ENCODE measurements at regions not wholly inside any gene's neighbourhood (a gene's known extent, or its start where the extent isn't known, plus 50 kb on each side); places are given as distances from the start of the nearest gene placed in this dataset.

DNA sequence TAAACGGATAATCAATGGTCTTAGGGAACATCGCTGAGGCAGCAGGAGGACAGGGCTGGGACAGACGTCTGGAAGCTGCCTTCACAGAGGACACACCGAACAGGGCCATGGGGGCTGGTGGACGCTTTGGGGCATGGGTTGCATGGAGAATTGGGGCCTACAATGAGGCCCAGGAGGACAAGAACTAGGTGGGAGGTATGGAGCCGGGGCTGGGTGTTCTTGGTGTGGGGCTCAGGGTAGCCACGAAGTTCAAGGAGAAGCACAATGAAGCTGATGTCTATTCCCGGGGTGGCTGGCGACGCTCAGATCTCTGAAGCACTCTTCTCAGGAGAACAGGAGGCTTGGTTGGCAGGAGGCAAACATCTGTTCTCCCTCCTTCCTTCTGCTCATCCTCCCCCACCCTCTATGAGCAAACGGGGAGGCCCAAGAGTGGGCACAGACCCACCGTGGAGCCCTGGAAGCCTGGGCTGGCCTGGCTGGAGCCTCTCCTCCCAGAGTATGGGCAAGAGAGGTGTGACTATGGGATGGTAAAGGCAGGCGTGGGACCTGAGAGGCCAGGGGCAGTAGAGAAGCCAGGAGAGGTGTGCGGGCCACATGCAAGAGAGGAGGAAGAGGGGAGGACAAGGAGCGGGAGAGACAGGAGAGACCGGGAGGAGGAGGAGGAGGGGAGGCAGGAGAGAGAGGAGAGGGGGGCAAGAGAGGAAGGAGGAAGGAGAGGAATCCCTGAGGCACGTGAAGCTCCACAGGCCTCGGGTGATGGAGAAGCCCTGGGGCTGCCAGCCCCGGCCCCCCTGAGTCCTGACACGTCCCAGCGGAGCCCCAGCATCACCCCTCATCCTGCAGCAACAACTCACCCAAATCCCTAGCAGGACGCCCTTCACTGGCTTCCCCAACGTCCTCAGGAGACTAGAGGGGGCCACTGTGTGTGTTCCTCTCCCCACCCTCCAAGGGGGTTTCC lies 159.1 kb downstream of the OLFM1 start:
- no peak overlapping the region for H3K4me3 Mint-ChIP-seq
- no peaks in the 10 kb centered on the region for H3K4me1 Mint-ChIP-seq (ENCODE audit: low read depth)
- H3K36me3 Mint-ChIP-seq (ENCODE audit: low read depth): no peaks in the 10 kb centered on the region
- H3K27ac Mint-ChIP-seq: no peak overlapping the region
- H3K9me3 Mint-ChIP-seq: no peaks in the 10 kb centered on the region
- no peaks in the 10 kb centered on the region for H3K27me3 Mint-ChIP-seq (ENCODE audit: low read depth)

DNA sequence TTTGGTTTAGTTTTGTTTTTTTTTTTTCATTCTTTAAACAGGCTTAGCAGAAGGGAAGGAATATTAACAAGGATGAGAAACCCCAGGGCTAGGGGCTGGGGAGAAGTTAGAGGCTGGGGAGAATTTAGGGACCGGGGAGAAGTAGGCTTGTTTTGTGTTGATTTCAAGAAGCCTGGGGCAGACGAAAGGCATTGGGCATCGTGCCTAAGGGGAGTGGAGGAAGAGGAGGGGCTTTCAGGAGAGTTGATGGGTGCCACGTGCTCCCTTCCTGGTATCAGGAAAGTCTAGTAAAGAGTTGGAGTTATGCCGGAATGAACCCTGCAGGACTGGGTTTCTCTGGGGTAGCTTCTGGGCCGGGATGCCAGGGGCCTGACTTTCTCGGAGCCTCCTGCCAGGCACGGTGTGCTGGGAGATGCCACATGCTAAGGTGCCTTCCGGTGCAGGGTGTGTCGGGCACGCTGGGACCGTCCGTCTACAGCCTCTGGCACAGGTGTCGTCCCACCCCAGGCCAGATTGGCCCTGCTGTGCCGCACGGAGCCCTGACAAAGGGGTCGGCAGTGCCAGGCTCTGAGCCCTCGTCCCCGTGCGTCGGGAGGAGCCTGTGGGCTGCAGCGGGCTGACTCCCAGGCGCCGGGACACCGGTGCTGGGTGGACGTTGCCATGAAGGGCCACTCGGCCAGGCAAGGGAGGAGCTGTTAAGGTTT lies 159.9 kb downstream of the OLFM1 start:
- no peak overlapping the region for H3K27ac Mint-ChIP-seq
- no peak overlapping the region for H3K4me3 Mint-ChIP-seq
- no peaks in the 10 kb centered on the region for H3K36me3 Mint-ChIP-seq (ENCODE audit: low read depth)
- no peaks in the 10 kb centered on the region for H3K27me3 Mint-ChIP-seq (ENCODE audit: low read depth)
- no peaks in the 10 kb centered on the region for H3K9me3 Mint-ChIP-seq
- no peaks in the 10 kb centered on the region for H3K4me1 Mint-ChIP-seq (ENCODE audit: low read depth)

DNA sequence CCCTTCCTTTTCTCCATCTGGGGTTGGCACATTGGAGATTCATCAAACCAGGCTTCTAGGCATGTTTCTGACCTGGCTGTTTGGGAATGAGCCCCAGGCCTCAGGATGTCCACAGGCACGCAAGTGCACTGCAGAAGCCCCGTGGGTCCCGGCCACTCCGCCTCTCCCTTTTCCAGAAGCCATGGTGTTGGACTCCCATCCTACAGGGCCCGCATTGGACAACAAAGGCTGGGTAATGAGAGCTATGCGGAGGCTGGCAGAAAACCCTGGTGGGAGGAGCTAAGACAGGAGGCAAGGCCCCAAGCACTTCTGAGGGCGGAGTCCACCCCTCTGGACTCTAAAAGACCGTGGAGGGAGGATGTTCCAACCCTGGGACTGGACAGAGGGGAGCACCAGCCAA lies 160.6 kb downstream of the OLFM1 start:
- Mint-ChIP-seq H3K36me3 (ENCODE audit: low read depth) (no peaks in the 10 kb centered on the region), H3K9me3 (no peaks in the 10 kb centered on the region), H3K27me3 (ENCODE audit: low read depth) (no peaks in the 10 kb centered on the region), H3K4me1 (ENCODE audit: low read depth) (no peaks in the 10 kb centered on the region), H3K4me3 (no peak overlapping the region), H3K27ac (no peak overlapping the region)

DNA sequence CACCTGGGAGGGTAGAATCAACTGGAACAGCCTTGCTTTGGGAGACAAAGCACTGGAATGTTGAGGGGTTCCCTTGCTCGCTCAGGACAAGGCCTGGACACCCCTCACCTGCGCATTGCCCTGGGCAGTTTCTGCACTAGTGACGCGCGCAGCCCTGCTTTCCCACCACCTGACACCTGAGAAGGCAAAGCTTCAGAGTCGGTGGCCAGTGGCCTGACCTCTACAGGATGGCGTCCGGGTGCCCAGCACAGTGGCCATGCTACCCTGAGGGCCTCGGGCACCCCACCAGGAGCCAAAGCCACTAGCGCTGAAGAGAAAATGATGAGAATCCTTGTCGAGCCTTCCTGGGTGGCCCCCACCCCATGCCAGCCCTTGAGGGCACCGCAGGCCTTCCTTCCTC lies 161.3 kb downstream of the OLFM1 start:
- Mint-ChIP-seq H3K27me3 (ENCODE audit: low read depth) (no peaks in the 10 kb centered on the region), H3K4me3 (no peak overlapping the region), H3K27ac (no peak overlapping the region), H3K36me3 (ENCODE audit: low read depth) (no peaks in the 10 kb centered on the region), H3K4me1 (ENCODE audit: low read depth) (no peaks in the 10 kb centered on the region), H3K9me3 (no peaks in the 10 kb centered on the region)

DNA sequence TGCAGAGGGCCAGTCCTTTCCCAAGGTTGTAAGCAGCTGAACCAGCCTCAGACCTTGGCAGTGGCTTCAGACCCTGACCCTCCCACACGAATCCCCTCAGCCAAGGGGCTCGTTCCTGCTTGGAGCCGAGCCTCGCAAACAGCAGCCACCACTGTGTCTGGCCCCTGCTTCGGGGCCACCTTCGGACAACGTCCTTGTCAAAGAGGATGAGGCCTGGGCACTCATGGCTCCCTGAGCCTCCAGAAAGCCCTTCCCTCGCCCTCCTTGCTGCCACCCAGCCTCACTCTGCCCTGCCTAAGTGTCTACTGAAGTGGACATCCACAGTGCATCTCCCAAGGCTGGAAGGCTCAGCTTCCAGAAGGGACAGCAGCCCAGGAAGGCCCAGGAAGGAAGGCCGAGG lies 161.7 kb downstream of the OLFM1 start:
- Mint-ChIP-seq H3K27me3 (ENCODE audit: low read depth) (no peaks in the 10 kb centered on the region), H3K4me1 (ENCODE audit: low read depth) (no peaks in the 10 kb centered on the region), H3K4me3 (no peak overlapping the region), H3K27ac (no peak overlapping the region), H3K36me3 (ENCODE audit: low read depth) (no peaks in the 10 kb centered on the region), H3K9me3 (no peaks in the 10 kb centered on the region)

DNA sequence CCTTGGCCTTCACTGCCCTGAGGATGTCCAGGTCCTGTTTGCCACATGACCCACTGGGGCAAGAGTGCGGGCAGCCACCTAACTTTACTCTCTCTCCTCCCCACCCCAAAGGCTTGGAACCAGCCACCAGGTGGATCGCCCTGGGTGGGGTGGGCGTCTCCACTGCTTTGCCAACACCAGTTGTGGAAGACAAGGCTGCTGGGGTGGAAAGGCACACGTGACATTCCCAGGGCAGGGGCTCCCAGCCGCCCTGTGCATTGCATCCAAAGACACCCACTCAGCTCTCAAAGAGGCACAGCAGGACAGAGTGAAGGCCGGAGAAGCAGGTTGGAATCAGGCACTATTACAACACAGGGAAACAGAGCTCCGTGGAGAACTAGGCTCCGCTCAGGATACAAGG lies 162.2 kb downstream of the OLFM1 start:
- no peaks in the 10 kb centered on the region for H3K27me3 Mint-ChIP-seq (ENCODE audit: low read depth)
- no peak overlapping the region for H3K4me3 Mint-ChIP-seq
- H3K36me3 Mint-ChIP-seq (ENCODE audit: low read depth): no peaks in the 10 kb centered on the region
- H3K27ac Mint-ChIP-seq: no peak overlapping the region
- no peaks in the 10 kb centered on the region for H3K4me1 Mint-ChIP-seq (ENCODE audit: low read depth)
- H3K9me3 Mint-ChIP-seq: no peaks in the 10 kb centered on the region

DNA sequence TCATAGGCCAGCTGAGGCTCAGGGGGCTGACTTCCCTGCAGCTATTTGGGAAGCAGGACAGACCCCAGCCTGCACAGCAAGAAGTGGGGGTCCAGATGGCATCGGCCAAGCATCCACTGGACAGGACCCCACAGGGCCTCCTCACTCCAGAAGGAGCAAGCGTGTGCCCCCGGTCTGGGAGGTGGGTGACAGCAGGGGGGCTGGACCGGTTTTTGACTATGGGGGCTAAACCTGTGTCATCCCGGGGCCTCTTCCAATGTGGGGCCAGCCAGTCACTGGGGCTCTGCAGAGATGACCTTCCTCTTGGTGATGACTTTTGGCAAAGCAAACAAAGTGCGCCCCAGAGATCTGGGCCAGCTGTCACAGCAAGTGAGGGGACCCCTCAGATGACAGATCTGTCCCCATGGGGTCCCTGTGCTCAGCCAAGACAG lies 163.9 kb downstream of the OLFM1 start:
- no peaks in the 10 kb centered on the region for H3K36me3 Mint-ChIP-seq (ENCODE audit: low read depth)

DNA sequence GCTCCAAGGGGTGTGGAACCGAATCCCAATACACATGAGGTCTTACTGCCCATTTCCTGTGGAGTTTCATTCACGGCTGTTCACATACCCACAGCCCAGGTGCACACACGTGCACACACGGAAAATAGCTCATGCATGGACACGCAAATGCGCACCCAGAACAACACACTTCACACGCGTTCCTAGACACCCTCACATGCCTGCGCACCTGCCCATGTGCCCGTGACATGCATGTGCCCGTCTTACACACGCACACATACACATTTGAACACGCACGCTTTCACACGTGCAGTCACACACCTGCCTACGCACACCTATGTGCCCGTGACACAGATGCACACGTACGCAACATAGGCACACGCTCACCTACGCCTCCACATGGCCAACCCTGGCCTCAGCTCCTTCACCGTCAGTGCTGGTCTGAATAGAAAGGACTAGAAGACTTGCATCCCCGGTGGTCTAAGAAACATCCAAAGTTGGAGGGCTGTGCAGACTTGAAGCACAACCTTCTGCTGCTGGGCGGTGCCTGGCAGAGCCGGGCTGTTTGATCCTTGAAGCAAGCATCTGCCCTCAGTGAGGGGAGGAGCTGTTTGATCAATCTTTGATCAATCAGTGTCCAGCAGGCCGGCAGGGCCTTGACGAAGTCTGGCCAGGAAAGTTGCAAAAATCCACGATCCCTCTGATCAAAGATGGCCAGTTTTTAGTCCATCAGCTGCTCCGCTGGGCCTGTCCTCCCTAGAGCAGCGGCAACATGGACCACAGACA lies 164.7 kb downstream of the OLFM1 start:
- H3K27me3 Mint-ChIP-seq (ENCODE audit: low read depth): no peaks in the 10 kb centered on the region
- H3K4me3 Mint-ChIP-seq: no peak overlapping the region
- H3K9me3 Mint-ChIP-seq: no peaks in the 10 kb centered on the region
- no peak overlapping the region for H3K27ac Mint-ChIP-seq
- no peaks in the 10 kb centered on the region for H3K36me3 Mint-ChIP-seq (ENCODE audit: low read depth)
- H3K4me1 Mint-ChIP-seq (ENCODE audit: low read depth): no peaks in the 10 kb centered on the region

More for the DNA sequence above, 163.9 kb downstream of the OLFM1 start:
- no peak overlapping the region for H3K27ac Mint-ChIP-seq
- no peaks in the 10 kb centered on the region for H3K4me1 Mint-ChIP-seq (ENCODE audit: low read depth)
- H3K4me3 Mint-ChIP-seq: no peak overlapping the region
- no peaks in the 10 kb centered on the region for H3K27me3 Mint-ChIP-seq (ENCODE audit: low read depth)
- no peaks in the 10 kb centered on the region for H3K9me3 Mint-ChIP-seq

DNA sequence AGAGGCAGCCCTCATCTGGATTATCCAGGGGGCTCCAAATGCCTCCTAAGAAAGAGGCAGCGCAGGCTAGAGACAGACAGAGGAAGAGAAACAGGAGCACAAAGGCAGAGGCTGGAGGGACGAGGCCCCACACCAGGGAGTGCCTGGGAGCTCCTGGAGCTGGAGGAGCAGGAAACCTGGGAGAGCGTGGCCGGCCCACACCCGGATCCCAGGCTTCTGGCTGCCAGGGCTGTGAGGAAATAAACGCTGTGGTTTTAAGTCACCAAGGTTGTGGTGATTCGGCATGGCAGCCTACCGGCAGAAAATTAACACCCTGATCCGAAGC lies 165.5 kb downstream of the OLFM1 start:
- Mint-ChIP-seq H3K4me1 (ENCODE audit: low read depth) (no peaks in the 10 kb centered on the region), H3K4me3 (no peak overlapping the region), H3K27me3 (ENCODE audit: low read depth) (no peaks in the 10 kb centered on the region), H3K36me3 (ENCODE audit: low read depth) (no peaks in the 10 kb centered on the region), H3K27ac (no peak overlapping the region), H3K9me3 (no peaks in the 10 kb centered on the region)

DNA sequence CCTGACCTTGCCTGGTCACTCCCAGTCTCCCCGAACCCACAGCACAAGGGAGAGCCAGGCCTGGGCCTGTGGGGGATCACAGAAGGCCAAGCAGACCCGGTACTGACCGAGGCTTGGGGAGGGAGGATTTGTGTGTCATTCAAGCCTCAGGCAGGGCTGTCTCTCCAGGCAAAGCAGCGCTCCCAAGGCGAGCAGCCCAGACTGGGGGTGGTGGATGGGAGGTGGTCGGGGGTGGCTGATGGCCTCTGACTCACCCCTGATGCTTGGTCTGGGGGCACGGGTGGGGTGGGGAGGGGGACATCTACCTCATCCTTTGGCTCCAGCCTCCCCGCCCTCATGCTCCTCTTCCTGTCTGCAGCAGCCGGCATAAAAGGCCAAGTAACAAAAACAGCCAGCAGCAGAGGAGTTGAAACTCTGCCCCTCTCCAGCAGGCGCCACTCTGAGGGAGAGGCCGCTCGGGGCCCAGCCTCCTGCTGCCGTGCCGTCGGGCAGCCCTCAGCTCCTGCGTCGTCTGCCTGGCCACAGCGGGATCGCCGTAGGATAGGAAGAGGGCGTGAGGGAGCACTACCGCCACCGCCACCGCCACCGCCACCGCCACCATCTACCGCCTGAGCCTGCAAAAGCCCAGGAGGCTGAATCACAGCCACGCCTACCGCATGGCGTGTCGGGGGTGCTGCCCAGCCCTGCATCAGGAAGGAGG lies 166.0 kb downstream of the OLFM1 start:
- no peak overlapping the region for H3K27ac Mint-ChIP-seq
- no peak overlapping the region for H3K4me3 Mint-ChIP-seq
- no peaks in the 10 kb centered on the region for H3K27me3 Mint-ChIP-seq (ENCODE audit: low read depth)
- H3K36me3 Mint-ChIP-seq (ENCODE audit: low read depth): no peaks in the 10 kb centered on the region
- no peaks in the 10 kb centered on the region for H3K9me3 Mint-ChIP-seq
- H3K4me1 Mint-ChIP-seq (ENCODE audit: low read depth): no peaks in the 10 kb centered on the region

DNA sequence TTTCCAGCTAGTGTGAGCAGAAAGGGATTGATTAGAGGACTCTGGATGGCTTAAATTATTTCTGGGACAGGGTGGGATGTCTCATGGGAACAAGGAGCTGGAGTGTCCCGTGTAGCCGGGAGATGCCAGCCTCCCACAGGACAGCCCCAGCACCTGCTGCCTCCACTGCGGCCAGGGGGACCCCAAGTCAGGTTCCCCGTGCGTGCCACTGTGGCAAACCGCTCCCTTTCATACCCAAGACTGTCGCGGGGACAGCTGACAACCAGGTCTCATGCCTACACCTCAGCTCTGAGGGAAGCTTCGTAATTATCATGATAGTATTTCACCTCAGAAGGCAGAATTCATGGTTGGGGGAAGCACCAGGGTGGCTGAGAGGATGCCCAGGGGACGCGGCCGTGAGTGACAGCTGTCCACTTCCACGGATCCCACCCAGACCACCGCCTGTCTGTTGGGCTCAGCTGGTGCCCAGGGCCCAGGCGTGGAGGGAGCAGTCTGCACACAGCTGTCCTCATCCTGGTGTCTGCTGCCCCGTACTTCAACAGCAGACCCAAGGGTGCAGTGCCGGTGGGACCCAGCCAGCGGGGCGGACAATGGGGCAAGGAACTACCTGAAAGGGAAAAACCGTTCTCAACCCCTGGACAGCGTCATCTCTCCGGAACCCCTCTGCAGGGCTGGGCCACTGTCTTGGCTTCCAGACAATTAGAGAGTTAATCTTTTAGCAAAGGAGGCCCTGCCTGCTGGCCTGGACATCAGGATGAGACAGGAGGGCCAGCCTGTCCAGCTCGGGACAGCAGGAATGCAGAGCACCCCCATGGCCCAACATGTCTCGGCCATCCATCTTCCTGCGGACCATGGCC lies 166.9 kb downstream of the OLFM1 start:
- no peak overlapping the region for H3K4me3 Mint-ChIP-seq
- H3K36me3 Mint-ChIP-seq (ENCODE audit: low read depth): no peaks in the 10 kb centered on the region
- no peaks in the 10 kb centered on the region for H3K4me1 Mint-ChIP-seq (ENCODE audit: low read depth)
- no peak overlapping the region for H3K27ac Mint-ChIP-seq
- H3K27me3 Mint-ChIP-seq (ENCODE audit: low read depth): no peaks in the 10 kb centered on the region
- H3K9me3 Mint-ChIP-seq: no peaks in the 10 kb centered on the region

DNA sequence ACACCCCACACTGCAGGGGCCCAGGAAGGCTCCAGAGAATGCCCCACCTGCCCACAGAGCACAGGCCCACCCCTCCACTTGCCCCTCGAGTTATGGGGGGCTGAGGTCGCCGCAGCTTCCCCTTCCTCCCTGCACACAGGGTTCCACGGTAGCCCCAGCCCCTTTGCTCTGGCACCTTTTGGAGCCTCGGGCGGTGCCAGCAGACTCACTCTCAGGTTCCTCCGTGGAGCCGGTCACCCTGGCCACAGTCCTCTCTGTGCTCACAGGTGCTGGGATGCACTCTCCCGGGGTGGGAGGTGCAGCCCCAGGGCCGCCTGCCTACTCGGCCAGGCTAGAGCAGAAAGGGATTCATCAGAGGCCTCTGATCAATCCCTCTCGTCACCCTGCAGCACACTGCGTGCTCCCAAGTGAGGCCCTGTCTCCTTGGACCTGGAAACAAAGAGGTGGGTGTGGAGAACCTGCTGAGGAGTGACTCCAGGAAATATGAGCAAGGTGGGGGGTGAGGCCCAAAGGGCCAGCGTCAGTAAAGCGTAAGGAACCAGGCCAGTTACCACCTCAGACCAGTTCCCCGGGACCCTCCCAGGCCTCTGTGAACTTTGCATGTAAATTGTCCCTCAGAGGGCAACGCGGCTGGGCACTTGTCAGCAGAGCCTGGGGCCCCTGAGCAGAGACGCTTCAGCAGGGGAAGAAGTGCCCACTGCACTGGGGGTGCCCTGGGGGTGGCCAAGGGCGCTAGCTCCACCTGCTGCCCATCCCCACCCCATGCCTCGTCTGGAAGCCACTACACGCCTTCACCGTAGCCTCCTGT lies 167.8 kb downstream of the OLFM1 start:
- no peaks in the 10 kb centered on the region for H3K36me3 Mint-ChIP-seq (ENCODE audit: low read depth)

More for the DNA sequence above, 167.8 kb downstream of the OLFM1 start:
- H3K9me3 Mint-ChIP-seq: no peaks in the 10 kb centered on the region
- H3K27ac Mint-ChIP-seq: no peak overlapping the region
- no peak overlapping the region for H3K4me3 Mint-ChIP-seq
- no peaks in the 10 kb centered on the region for H3K4me1 Mint-ChIP-seq (ENCODE audit: low read depth)
- no peaks in the 10 kb centered on the region for H3K27me3 Mint-ChIP-seq (ENCODE audit: low read depth)

Data from T-helper 1 cell treated with Interleukin-12 subunit alpha and Interleukin-12 subunit beta and Interleukin-4 antibody, amounts not matched to agents 30 μg/mL and 1 μg/mL, for 36 hours (primary cell).